ENCODE measurements at regions not wholly inside any gene's neighbourhood (a gene's known extent, or its start where the extent isn't known, plus 50 kb on each side); places are given as distances from the start of the nearest gene placed in this dataset.
"Not testable (repeated sequence)": the region's sequence is repeated elsewhere in the genome, so short reads cannot be mapped to it uniquely, and the experiment has no call there.

DNA sequence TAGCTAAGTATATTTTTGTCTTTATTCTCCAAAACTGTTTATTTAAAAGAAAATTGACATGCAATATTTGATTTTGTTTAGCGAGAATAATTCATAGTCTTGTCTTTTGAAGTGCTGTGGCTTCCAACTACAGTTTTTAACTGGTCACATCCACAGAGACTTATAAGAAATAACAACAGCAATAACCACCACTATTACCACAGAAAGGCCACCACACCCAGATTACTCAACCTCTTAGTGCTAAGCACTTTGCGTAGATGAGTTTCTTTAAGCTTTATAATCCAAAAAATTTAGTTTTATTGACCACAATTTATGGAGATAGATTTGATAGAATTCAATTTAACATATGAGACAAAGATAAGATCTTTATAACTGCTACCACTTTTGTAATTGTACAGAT lies 468.4 kb upstream of the UBE2E2 start:
- 49 to 60% methylated on average over 2 of the region's 2 CpGs for WGBS, 2 donors (ENCODE audit: low coverage in 1 of 2)
- intact Hi-C loops (cut with DNase I; ENCODE audit: low total_unique reads): no loop called here
- TF ChIP-seq EP300 (IDR thresholded peaks at IDR 0.05; ENCODE audit: low read depth): no peak
- TF ChIP-seq POLR2A (IDR thresholded peaks at IDR 0.05): no peak
- no peak for TF ChIP-seq POLR2AphosphoS5 (IDR thresholded peaks at IDR 0.05)
- TF ChIP-seq, protein P1, sequence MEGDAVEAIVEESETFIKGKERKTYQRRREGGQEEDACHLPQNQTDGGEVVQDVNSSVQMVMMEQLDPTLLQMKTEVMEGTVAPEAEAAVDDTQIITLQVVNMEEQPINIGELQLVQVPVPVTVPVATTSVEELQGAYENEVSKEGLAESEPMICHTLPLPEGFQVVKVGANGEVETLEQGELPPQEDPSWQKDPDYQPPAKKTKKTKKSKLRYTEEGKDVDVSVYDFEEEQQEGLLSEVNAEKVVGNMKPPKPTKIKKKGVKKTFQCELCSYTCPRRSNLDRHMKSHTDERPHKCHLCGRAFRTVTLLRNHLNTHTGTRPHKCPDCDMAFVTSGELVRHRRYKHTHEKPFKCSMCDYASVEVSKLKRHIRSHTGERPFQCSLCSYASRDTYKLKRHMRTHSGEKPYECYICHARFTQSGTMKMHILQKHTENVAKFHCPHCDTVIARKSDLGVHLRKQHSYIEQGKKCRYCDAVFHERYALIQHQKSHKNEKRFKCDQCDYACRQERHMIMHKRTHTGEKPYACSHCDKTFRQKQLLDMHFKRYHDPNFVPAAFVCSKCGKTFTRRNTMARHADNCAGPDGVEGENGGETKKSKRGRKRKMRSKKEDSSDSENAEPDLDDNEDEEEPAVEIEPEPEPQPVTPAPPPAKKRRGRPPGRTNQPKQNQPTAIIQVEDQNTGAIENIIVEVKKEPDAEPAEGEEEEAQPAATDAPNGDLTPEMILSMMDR (IDR thresholded peaks at IDR 0.05): no peak
- Histone ChIP-seq H3K36me3 (no peaks in the 10 kb centered on the region), H3K4me3 (no peak overlapping the region), H3K27ac (peak overlapping the region; percentile 18 to 46 (median 32)), H3K4me1 (peaks cover 0 to 18% (median 2%) of the 10 kb centered on the region in 4 donors), H3K9me3 (no peaks in the 10 kb centered on the region), H3K27me3 (no peaks in the 10 kb centered on the region)
- DNase-seq: no peak
- in situ Hi-C loops (cut with MboI; ENCODE audit: low pct_ligation_motif_present in 1 of 4, low pct_unique_long_range_greater_than_20kb in 1 of 4, low sequenced_read_pairs in 3 of 4): no loop called here

DNA sequence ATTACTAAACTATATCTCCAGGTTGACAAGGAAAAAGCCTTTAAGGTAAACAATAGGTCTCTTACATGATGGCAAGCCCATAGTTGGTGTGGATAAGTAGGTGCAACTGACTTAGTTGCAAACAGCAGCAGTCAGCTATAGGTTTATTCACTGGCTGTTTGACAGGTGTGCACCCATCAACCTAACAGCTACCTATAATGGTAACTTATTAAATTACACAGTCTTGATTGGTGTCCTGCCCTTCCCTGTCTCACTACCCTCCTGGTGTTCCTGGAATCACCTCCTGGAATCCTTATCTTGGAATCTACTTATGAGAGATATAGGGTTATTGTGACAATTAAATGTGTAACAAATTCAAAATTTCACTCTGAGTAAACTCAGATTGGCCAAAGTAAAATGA lies 467.8 kb upstream of the UBE2E2 start:
- DNase-seq: peak; percentile 23
- Histone ChIP-seq H3K27ac (peak overlapping the region in 3 of 4 donors; percentile 20 to 46 (median 45)), H3K4me1 (peaks cover 0 to 18% (median 2%) of the 10 kb centered on the region in 4 donors), H3K9me3 (no peaks in the 10 kb centered on the region), H3K36me3 (no peaks in the 10 kb centered on the region), H3K27me3 (no peaks in the 10 kb centered on the region), H3K4me3 (no peak overlapping the region)
- intact Hi-C loops (cut with DNase I; ENCODE audit: low total_unique reads) (no loop called here), in situ Hi-C loops (cut with MboI; ENCODE audit: low pct_ligation_motif_present in 1 of 4, low pct_unique_long_range_greater_than_20kb in 1 of 4, low sequenced_read_pairs in 3 of 4) (no loop called here)
- no peak for TF ChIP-seq POLR2A (IDR thresholded peaks at IDR 0.05)

DNA sequence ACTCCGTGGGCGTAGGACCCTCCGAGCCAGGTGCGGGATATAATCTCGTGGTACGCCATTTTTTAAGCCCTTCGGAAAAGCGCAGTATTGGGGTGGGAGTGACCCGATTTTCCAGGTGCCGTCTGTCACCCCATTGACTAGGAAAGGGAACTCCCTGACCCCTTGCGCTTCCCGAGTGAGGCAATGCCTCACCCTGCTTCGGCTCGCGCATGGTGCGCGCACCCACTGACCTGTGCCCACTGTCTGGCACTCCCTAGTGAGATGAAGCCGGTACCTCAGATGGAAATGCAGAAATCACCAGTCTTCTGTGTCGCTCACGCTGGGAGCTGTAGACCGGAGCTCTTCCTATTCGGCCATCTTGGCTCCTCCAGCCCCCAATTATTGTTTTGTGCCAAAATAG lies 459.7 kb upstream of the UBE2E2 start:
- H3K9me3 ChIP-seq; intact Hi-C loops (cut with DNase I; ENCODE audit: low total_unique reads); H3K4me1 ChIP-seq; H3K36me3 ChIP-seq; H3K27me3 ChIP-seq; in situ Hi-C loops (cut with MboI; ENCODE audit: low pct_ligation_motif_present in 1 of 4, low pct_unique_long_range_greater_than_20kb in 1 of 4, low sequenced_read_pairs in 3 of 4): not testable (repeated sequence)
- Histone ChIP-seq H3K4me3 (peak overlapping the region in 2 of 4 donors; percentile 16 to 37), H3K27ac (peak overlapping the region in 1 of 4 donors; percentile 50)
- WGBS, 2 donors (ENCODE audit: low coverage in 1 of 2): 69 to 77% methylated on average over 9 to 22 of the region's 22 CpGs
- peak; percentile 27 for DNase-seq

DNA sequence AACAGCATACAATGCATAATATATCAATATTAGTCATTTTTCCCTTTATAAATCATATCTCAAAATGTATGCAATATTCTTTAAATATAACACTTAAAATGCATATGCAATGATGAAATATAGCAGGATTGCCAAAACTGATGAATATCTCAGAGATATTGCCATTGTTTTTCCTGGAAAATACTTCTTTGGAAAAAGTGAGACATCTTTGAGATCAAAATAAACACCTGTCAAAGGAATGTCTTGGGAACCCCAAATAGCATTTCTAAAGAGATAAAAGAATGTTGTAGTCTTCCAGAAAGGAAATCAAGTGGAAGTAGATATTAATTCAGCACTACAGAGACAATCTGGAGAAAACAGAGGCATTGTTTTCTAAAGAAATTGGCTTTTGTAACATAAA lies 457.8 kb upstream of the UBE2E2 start:
- in situ Hi-C loops (cut with MboI; ENCODE audit: low pct_ligation_motif_present in 1 of 4, low pct_unique_long_range_greater_than_20kb in 1 of 4, low sequenced_read_pairs in 3 of 4) (no loop called here), intact Hi-C loops (cut with DNase I; ENCODE audit: low total_unique reads) (no loop called here)
- Histone ChIP-seq H3K36me3 (no peaks in the 10 kb centered on the region), H3K4me3 (no peak overlapping the region), H3K27ac (no peak overlapping the region), H3K9me3 (no peaks in the 10 kb centered on the region), H3K4me1 (no peaks in the 10 kb centered on the region), H3K27me3 (no peaks in the 10 kb centered on the region)
- DNase-seq: no peak
- TF ChIP-seq, protein P1 (IDR thresholded peaks at IDR 0.05): no peak

DNA sequence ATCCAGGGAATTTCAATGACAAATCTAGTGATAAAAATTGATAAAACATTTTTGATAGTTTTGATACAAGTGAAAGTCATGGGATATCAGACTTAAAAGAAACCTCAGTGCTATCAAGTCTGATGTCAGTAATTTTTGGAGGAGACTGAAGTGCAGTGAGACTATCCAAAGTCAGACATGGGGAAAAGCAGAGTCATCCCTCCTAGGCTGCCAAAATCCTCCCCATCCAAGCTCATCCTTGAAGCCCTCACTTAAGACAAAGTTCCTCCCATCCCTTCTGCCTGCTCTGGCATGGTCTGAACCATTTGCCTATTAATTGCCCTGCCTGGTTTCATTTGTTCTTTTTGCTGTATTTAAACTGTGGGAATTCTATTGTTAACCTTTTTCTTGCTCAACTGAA lies 456.9 kb upstream of the UBE2E2 start:
- in situ Hi-C loops (cut with MboI; ENCODE audit: low pct_ligation_motif_present in 1 of 4, low pct_unique_long_range_greater_than_20kb in 1 of 4, low sequenced_read_pairs in 3 of 4): no loop called here
- Histone ChIP-seq H3K4me1 (no peaks in the 10 kb centered on the region), H3K4me3 (no peak overlapping the region), H3K9me3 (no peaks in the 10 kb centered on the region), H3K27me3 (no peaks in the 10 kb centered on the region), H3K36me3 (no peaks in the 10 kb centered on the region), H3K27ac (no peak overlapping the region)
- intact Hi-C loops (cut with DNase I; ENCODE audit: low total_unique reads): no loop called here
- DNase-seq: no peak
- TF ChIP-seq, protein P1 (IDR thresholded peaks at IDR 0.05): no peak
- TF ChIP-seq POLR2AphosphoS5 (IDR thresholded peaks at IDR 0.05) (no peak), EP300 (IDR thresholded peaks at IDR 0.05; ENCODE audit: low read depth) (no peak), POLR2A (IDR thresholded peaks at IDR 0.05) (no peak)
